ENCODE measurements at regions not wholly inside any gene's neighbourhood (a gene's known extent, or its start where the extent isn't known, plus 50 kb on each side); places are given as distances from the start of the nearest gene placed in this dataset.
A peak's percentile ranks its signal among the peaks of the same experiment; 100 is the strongest.

DNA sequence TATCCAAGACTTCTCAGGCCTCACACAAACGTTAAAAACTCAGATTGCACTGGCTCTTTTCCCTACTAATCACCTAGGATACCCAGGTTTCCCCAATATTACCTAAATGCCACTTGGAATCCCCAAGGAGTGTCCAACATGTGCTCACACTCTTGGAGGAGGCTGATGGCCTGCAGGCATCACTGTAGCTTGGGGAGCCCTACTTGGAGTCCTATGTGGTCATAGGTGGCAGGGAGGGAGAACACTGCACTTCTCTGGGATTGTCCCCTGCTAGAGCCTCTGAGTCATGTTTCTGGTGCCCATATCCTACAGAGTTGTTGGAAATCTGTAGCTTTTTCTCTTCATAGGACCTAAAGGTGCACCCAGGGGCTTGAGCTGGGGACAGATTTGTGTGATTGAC is 433.7 kb downstream of the ARHGEF28 start:
- no peak for DNase-seq (ENCODE audit: low spot score)

DNA sequence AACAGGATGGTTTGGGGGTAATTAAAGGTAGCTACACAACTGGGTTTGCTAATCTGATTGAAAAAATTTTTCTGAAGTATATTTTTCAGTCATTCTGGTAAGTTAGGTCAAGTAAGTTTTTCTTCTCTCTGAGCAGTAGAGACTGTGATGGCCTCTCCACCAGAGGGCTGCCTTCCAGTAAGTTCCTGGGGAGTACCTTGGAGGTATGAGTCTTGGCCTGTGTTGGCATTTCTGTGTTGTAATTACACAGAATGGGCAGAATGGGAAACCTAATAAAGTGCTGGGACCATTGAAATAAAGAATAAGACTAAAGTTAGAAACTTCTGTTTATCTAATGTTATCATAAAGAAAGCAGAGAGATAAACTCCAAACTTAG is 430.8 kb downstream of the ARHGEF28 start:
- DNase-seq (ENCODE audit: low spot score): peak; percentile 17

DNA sequence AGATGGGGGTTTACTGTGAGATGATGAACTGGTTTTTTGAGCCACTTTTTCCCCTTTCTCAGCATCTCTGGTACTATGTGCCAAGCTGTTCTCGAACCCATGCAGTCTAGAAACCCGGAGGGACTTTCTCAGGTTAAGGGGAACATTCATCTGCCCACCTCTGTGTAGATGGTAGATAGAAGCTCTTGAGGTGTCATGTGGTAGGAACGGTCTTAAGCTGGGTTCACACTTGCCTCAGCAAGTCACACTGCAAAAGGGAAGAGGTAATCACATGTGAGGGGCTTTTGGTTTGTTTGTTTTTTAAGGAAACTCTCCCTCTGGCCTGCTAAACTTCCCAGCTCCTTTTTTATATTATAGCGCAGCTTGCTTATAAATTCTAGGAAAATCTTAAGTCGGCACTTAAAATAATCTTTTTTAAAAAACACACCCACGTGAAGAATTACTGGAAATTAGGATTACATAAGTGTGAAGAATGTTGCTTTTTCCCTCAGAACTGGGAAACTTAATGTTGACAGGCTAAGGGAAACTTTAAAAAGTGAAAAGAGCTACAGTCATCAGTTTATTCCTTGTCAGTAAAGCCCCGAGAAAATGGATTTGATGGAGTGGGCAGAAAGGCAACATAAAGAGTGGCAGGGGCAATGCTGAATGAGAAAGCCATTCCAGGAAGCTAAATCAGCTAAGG is 430.3 kb downstream of the ARHGEF28 start:
- DNase-seq (ENCODE audit: low spot score): no peak

DNA sequence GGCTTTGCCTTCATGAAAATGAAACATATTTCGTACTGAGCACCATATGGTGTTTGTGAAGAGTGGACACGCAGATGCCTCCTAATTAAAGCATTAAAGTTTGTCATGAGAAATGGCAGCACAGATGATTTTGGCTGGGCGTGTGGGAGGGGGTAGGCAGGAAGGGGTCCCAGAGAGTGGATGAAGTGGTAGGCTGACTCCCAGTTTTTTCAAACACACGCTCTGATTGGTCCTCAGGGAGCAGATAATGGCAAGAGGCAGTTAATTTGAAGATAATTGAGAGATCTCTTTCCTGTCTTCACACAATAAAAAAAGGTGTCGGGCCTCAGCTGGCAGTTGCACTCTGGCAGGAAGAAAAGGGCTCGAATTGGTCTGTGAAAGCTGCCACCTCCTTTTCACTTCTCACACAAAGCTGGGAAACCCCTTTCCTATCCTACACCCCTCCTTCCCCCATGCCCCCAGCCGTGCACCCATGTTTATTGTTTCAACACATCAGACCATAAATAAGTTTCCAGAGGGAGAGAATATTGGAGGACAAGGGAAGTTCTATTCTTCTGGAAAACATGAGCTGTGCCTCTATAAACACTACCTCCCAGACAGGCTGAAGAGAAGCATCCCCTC is 429.6 kb downstream of the ARHGEF28 start:
- DNase-seq (ENCODE audit: low spot score): no peak

DNA sequence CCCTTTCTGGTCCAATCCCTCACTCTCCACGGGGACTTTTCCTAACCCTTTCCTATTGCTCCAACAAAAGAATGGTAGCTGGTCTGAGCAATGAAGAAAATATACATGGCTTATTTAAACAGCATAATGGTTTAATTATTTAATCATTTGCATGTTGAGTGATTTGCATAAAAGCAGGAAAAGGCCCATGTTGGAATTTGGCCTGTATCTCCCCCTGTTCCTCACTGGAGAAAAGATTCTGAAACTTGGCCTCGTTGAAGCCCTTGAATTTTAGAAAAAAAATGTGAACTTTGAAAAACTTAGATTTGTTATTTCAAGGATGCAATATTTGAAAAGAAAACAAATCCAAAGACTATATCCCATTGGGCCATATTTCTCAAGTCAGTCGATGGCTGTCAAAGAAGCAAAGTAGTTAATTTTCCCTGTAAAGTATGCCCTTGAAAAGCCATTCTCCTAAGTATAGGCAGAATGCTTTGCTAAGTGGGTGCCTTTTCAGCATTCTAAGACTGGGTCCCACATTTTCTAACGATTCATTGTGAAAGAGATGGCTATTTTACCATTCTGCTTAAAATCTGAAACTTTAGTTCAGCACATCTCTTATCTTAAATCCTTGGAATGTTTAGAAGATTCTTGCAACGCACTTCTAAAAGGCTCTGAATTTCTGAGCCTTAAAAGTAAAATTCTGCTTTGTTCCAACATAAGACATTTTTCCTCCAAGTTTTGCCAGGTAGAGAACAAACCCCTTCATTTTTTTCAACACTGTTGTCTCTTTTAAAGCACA is 428.8 kb downstream of the ARHGEF28 start:
- DNase-seq (ENCODE audit: low spot score): no peak

DNA sequence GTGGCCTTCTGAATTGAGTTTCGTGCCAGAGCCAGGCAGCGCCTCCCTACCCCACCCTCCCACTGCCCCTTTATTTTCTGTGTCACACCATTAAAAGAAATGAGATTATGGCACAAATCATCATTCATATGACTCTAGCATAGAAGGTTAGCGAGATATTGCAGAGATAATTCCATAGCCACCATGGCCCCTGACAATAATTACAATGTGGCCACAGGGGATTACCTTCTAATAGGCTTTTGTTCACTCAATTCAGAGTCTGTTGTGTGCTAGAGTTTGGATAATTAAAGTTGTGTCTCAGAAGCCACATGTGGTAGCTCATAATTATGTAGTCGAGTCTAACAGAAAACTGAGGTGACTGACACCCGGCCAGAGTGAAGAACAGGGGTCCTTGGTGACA is 428.1 kb downstream of the ARHGEF28 start:
- DNase-seq (ENCODE audit: low spot score): no peak

DNA sequence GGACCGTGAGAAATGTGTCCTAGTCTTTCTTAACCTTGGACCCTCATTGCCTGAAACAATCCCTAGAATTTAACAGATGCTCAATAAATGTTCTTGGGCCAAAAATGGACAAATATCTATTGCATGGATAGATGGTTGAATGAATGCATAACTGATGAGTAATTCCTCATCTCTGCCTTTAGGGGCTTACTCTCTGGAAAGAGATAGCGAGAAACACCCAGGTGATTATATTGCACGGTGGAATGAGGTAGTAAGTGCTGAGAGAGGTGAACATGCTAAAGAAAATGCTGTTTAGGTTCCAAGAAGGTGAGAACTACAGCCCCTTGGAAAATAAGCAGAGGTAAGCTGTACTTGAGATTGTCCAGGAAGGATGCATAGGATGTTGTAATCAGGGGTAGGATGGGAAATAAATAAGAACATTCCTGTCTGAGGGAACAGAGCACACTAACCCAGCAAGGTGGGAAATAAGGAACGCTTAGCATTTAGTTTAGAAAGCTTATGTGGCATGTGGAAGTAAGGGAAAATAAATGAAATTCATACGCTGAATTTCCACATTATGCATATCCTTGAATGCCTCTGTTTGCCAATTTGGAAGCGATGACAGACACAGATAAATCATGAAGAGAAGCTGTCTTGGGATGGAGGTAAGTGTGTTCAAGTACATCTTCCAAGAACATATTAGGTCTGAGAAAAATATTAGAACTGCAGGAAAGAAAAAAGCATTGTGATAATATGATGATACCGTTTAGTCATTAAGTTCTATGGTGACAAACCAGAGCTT is 426.6 kb downstream of the ARHGEF28 start:
- no peak for DNase-seq (ENCODE audit: low spot score)

DNA sequence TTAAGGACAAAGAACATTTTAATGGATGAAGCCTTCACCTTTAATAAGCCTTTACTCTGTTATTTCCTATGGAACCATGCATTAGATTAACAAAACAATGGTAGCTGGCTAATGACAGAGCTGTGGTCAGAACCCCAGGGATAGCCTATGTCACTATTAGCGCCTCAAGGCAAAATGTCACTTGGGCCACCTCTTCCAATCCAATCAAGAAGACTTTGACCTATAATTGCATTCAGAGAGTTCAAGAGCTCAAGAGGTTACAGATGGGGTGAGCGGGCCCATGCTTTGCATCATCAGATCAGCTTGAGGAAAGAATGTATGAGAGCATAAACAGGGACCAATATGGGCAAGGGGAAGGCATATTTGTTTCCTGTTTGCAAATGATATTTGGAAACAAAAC is 425.1 kb downstream of the ARHGEF28 start:
- DNase-seq (ENCODE audit: low spot score): no peak

DNA sequence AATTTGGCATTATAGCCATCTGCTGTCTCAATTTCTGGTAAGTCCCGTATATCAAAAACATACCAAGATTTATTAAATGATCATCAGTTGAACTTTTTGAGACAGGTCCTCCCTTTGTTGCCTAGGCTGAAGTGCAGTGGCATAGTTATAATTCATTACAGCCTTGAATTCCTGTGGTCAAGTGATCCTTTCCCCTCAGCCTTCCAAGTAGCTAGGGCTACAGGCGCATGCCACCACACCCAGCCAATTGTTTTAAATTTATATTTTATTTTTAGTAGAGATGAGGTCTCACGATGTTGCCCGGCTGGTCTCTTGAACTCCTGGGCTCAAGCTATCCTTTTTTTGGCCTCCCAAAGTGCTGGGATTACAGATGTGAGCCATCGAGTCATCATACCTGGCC is 418.9 kb downstream of the ARHGEF28 start:
- no peak for DNase-seq (ENCODE audit: low spot score)

DNA sequence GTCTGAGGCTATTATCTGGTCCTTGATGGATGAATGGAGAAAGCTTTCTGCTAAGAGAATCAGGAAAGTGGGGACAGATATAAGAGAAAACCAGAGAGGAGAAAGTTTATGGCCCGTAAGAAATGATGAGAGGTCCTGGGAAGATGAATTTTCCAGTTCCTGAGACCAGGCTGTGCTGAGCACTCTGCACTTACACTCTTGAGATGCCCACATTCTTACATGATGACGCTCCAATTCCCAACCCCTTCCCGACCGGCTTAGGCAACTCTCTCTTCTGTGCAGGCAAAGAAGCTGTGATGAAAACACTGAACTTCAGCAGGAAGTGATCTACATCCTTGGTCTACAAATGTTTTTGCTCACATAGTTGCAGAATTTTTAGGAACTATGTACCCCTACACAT is 417.0 kb downstream of the ARHGEF28 start:
- DNase-seq (ENCODE audit: low spot score): peak; percentile 71

DNA sequence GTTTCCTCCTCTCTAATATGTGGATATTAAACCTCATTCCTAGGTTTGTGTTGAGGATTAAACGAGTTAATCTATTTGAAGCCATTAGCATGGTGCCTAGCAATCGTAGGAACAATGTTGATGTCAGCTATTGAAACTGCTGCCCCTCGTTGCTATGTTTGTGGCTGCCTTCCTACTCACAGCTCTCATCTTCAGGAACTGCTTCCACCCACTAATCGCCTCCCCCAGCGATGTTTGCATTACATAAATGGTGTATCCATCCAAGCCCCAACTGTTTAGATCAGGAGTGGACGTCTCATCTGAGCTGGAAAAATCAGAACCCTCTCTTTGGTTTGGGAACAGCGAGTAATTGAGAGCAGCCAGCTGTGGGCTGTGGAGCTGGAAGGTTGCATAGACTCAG is 416.6 kb downstream of the ARHGEF28 start:
- DNase-seq (ENCODE audit: low spot score): no peak

DNA sequence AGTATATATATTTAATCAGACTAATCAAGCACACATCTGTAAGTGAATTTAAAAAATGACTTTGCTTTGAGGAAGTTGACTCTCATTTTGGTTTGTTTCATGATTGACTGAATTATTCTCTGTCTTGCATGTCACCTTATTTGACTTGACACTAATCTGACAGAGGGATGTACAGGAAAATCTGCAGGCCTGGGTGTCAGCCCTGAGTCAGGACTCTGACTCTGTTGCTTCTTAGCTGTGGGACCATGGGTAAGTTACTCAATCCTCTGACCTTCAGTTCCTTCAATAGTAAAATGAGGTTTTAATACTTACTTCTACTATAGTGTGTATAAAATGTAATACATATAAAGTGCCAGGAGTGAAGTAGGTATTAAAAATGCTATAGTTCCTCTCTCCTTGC is 415.9 kb downstream of the ARHGEF28 start:
- DNase-seq (ENCODE audit: low spot score): no peak

DNA sequence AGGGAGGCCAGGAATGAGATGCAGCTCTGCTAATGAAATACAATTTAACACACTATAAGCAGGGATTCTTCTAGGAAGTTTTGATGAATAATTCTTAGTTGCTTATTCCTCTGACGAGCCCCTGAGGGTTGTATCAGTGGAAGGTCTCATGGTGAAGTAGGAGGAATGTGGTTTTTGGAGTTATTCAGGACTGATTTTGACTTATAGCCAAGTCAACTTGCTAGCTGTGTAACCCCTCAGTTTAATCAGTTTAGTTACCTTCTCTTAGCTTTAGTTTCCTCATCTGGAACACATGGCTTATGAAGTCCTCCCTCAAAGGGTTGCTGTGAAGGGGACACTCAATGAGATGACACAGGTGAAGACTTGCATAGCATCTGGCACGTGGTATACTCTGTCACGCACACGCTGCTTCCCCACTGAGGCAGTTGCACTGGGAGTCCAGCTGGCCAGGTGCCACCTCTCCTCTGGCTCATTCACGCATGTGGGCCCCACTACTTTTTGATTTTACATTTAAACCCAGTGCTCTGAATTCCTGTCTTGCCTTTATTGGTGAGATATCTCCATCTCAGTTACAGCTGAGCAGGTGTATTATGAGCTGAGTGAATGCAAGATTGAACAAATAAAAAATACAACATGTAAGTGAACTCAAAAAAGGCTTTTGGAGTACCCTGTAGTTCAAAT is 415.0 kb downstream of the ARHGEF28 start:
- DNase-seq (ENCODE audit: low spot score): no peak

DNA sequence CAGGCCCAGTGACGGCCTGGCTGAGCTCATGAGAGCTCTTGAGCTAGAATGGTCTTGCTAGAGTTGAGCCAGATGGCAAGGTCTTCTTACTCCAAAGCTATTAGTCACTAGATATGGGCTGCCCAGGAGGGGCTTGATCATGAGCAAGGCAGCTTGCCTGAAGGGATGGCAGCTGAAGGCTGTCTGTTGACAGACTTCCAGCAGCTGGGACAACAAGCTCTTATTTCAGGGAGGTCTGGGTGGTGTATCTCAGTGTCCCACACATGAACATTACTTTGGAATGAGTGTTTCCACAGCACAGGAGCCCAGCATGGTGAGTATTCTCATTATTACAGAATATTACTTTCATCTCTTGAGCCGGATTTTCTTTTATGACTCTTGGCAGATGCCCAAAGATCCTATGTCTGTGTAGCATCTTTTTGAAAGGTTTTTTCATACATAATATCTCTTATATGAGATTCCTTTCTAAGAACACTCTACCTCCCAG is 414.1 kb downstream of the ARHGEF28 start:
- peak; percentile 37 for DNase-seq (ENCODE audit: low spot score)

DNA sequence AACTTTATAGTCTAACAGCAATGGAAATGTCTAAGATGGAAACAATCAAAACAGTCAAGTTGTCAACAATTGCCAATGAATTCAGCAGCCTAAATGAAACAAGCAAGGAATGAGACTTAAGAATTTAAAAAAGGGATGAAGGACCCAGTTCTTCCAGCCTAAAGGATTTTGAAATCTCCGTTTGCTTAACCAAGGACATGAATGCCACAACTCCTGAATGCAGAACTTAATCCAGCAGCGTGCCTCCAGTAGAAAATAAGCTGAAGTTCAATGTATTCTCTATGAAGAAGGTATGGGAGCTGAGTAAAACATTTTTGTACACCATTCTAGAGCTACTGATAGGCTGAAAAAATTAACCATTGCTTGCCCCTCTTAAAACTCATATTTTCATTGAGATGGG is 411.3 kb downstream of the ARHGEF28 start:
- no peak for DNase-seq (ENCODE audit: low spot score)

DNA sequence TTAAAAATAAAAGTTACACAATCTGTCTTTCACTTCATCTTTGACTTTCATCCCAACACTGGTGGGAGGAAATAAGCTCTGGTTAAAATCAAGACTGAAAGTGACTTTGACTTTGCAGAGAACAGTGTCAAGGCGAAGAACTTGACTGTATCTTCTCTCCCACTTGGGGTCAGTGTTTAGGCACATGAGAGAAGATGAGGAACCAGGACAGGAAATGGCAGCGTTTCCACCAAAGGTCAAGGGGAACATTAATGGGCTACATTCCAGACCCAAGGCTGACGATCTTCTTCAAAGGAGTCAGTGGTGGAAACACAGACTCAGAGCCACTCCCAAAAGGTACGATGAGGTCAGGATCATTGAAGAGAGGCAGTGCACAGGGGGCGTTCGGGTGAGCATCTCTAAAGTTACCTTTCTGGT is 409.5 kb downstream of the ARHGEF28 start:
- DNase-seq (ENCODE audit: low spot score): peak; percentile 62

DNA sequence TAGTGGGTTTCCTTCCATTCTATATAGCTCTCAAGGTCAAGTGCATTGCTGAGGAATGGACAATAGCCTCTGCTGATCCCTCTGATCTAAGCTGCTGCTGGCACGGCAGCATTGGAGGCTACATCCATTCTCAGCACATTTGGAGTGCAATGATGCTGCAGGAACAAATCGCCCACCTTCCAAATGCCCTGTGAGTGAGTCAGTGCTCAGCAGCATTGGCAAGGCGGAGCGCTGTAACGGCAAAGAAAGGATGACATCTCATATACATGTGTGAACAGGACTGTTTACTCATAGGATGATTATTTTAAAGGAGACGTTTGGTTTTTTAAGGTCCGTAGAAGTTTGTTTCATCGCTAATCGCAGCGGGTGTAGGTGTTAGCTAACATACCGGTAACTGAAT is 408.7 kb downstream of the ARHGEF28 start:
- DNase-seq (ENCODE audit: low spot score): peak; percentile 43

DNA sequence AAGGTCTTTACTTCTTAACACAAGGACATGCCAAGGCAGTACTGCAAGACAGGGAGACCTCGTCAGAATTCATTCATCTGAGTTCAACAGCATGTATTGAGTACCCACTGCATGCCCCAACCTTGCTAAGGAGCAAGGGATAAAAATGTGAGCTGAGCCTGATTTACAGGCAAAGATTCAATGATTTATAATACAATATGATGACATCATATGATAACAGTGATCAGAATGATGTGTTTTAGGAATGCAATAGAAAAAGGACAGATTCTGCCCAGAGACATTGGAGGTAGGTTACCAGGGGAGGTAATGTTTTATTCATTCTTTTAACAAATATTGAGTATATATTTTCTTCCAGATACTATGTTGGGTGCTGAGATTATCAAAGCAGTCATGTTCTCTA is 406.6 kb downstream of the ARHGEF28 start:
- no peak for DNase-seq (ENCODE audit: low spot score)

DNA sequence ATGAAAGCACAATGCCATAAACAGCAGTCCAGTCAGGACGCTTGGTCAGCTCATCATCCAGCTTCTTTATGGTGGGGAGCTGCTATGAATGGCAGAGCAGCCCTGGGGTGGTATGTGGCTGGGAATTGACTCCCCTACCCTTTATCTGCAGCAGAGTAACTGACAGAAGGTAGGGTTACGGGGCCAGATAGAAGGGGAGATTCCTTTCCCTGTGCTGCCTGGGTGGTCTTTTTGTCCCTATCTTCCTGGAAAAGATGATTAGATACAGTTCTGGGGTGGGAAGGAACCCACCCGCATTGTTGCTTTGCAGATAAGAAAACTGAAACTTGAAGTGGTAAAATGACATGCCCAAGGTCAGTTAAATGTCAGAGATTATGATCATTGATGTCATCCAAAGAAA is 405.5 kb downstream of the ARHGEF28 start:
- DNase-seq (ENCODE audit: low spot score): no peak

DNA sequence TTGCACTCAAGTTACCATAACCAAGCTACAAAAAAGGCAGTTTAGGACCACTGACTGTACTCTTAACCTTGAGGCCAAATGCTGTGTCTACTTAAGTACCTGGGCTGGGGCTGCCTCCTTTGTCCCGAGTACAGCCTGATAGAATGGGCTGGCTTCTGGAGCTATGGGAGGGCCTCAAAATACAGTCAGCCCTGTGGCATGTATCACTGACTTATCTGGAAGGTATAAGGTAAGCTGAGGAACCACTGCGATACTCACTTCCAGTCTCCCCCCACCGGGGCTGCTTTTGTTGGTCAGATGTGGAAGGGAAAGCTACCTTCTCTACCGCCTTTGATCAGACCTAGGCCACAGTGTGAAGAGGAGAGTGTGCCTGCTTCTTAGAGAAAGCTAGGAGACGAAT is 404.8 kb downstream of the ARHGEF28 start:
- no peak for DNase-seq (ENCODE audit: low spot score)

DNA sequence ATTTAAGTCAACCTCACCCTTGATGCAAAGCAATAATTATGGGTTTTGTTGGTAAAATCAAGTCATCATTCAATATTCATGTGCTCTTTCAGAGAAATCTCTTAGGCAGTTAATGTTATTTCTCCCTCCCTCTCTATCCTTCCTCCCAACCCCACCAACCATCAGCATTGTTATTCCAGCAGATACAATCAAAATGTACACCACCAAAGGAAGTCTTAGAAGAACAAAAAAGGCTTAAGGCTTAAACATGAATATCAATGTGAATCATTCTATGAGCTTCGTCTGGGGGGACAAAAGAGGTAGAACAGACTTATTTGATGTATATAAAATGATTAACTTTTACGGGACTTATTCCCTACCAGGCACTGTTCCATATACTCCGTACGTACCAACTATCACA is 404.4 kb downstream of the ARHGEF28 start:
- no peak for DNase-seq (ENCODE audit: low spot score)

DNA sequence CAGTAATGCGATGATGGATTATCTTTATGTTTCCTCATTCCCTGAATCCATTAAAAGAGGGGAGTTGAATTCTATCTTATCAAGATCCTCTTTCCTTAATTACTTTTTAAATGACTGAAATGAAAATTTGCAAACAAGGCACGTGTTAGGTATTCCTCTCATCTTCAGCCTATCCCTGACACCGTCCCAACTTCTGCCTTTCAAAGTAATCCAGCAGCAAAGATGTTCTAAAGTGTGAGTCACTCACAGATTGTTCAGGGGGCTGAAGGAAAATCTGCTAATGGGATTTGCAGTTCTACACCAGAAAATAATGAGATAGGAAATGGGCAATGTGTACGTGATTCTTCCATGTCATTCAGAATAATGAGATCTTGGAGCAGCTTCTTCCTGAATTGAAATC is 403.0 kb downstream of the ARHGEF28 start:
- no peak for DNase-seq (ENCODE audit: low spot score)
